Stimulated activated CD4-positive, alpha-beta T cell treated with anti-CD3 and anti-CD28 coated beads, Interleukin-2, amount 100 ng/mL, for 48 hours (primary cell): ENCODE measurements at regions not wholly inside any gene's neighbourhood (a gene's known extent, or its start where the extent isn't known, plus 50 kb on each side); places are given as distances from the start of the nearest gene placed in this dataset.
"Not testable (repeated sequence)": the region's sequence is repeated elsewhere in the genome, so short reads cannot be mapped to it uniquely, and the experiment has no call there.

Experiments
- DNase-seq, 2 donors: peaks; one replicate each; pipeline ENCODE4 v3.0.0-alpha.2; 2020

GRCh38 chr12:29004066-29004935, 144.8 kb upstream of the FAR2 start:
- DNase-seq: no peak

- DNase-seq: no peak
These were observed 144.2 kb upstream of the FAR2 start for GRCh38 chr12:29004936-29005304.

GRCh38 chr12:29008786-29009185, 140.3 kb upstream of the FAR2 start:
- DNase-seq: no peak

- DNase-seq: no peak
These were observed 136.4 kb upstream of the FAR2 start for GRCh38 chr12:29012673-29013072.

- DNase-seq: not testable (repeated sequence)
These were observed 131.5 kb upstream of the FAR2 start for GRCh38 chr12:29017532-29017931.

- DNase-seq: no peak
These were observed 125.5 kb upstream of the FAR2 start for GRCh38 chr12:29023436-29024076.

GRCh38 chr12:29024117-29024516, 125.0 kb upstream of the FAR2 start:
- no peak for DNase-seq

- DNase-seq: no peak
These were observed 123.1 kb upstream of the FAR2 start for GRCh38 chr12:29025937-29026336.

- DNase-seq: no peak
These were observed 122.7 kb upstream of the FAR2 start for GRCh38 chr12:29026419-29026818.

GRCh38 chr12:29029484-29029883, 119.6 kb upstream of the FAR2 start:
- DNase-seq: not testable (repeated sequence)

GRCh38 chr12:29030006-29030405, 119.1 kb upstream of the FAR2 start:
- no peak for DNase-seq

GRCh38 chr12:29032446-29032845, 116.6 kb upstream of the FAR2 start:
- no peak for DNase-seq

- no peak for DNase-seq
These were observed 115.6 kb upstream of the FAR2 start for GRCh38 chr12:29033519-29033918.

GRCh38 chr12:29035112-29035511, 114.0 kb upstream of the FAR2 start:
- no peak for DNase-seq

- DNase-seq: no peak
These were observed 110.1 kb upstream of the FAR2 start for GRCh38 chr12:29039013-29039412.

- DNase-seq: no peak
These were observed 107.5 kb upstream of the FAR2 start for GRCh38 chr12:29041621-29042020.

- no peak for DNase-seq
These were observed 106.0 kb upstream of the FAR2 start for GRCh38 chr12:29043069-29043468.

- DNase-seq: no peak
These were observed 104.3 kb upstream of the FAR2 start for GRCh38 chr12:29044799-29045198.

GRCh38 chr12:29048787-29049186, 100.3 kb upstream of the FAR2 start:
- DNase-seq: no peak

GRCh38 chr12:29050503-29050902, 98.6 kb upstream of the FAR2 start:
- DNase-seq: no peak

- no peak for DNase-seq
These were observed 97.9 kb upstream of the FAR2 start for GRCh38 chr12:29051221-29051620.

- DNase-seq: no peak
These were observed 95.5 kb upstream of the FAR2 start for GRCh38 chr12:29053567-29053966.

GRCh38 chr12:29054858-29055663, 94.0 kb upstream of the FAR2 start:
- no peak for DNase-seq
